Caco-2 (cell line): ENCODE measurements at regions not wholly inside any gene's neighbourhood (a gene's known extent, or its start where the extent isn't known, plus 50 kb on each side); places are given as distances from the start of the nearest gene placed in this dataset.

Experiments
- BruUV-seq: library from RNA; stranded (reverse); fragments of 400-500 nt; replicated peaks from 2 replicates; lab custom pipeline; 2021; lab: Mats Ljungman, UMichigan
- CTCF ChIA-PET: fragments of 300-600 bp; sonication (Branson Sonifier 250); formaldehyde crosslinking; loops from one replicate; lab custom pipeline; 2022; ENCODE audit warnings: antibody characterized with exemption; lab: Charles Lee
- POLR2A ChIA-PET: fragments of 300-600 bp; sonication (Branson Sonifier 250); formaldehyde crosslinking; loops from one replicate; lab custom pipeline; 2022; ENCODE audit warnings: antibody characterized with exemption; lab: Charles Lee
- DNase-seq, 2 experiments: peaks; one replicate each; pipeline versions ENCODE4 v3.0.0 to v3.0.0-alpha.2; 2020 to 2022
- H3K27me3 ChIP-seq: replicated peaks from 2 replicates; pipeline ENCODE4 v1.6.0; 2011; ENCODE audit warnings: low read length; ENCODE audit not compliant: control insufficient read depth, insufficient read depth
- H3K36me3 ChIP-seq: 2 replicates; pipeline ENCODE4 v1.5.1; 2011; ENCODE audit warnings: low read length; ENCODE audit not compliant: control insufficient read depth, insufficient read depth
- H3K4me1 ChIP-seq: fragments of 250-450 bp; sonication (Bioruptor Pico); 2 replicates; pipeline ENCODE4 v1.5.1; 2020; ENCODE audit warnings: mild to moderate bottlenecking
- H3K4me3 ChIP-seq: 2 replicates; pipeline ENCODE4 v1.5.1; 2011; ENCODE audit warnings: low read depth, mild to moderate bottlenecking, control low read depth, low read length
- H3K9me3 ChIP-seq: fragments of 250-450 bp; sonication (Bioruptor Pico); 2 replicates; pipeline ENCODE4 v1.5.1; 2020; ENCODE audit warnings: mild to moderate bottlenecking, moderate library complexity
- H3K27ac Mint-ChIP-seq: one replicate; pipeline ENCODE4 v1.8.0; 2022; ENCODE audit warnings: mixed read lengths; ENCODE audit not compliant: unreplicated experiment
- H3K27me3 Mint-ChIP-seq: one replicate; pipeline ENCODE4 v1.8.0; 2022; ENCODE audit warnings: mixed read lengths; ENCODE audit not compliant: insufficient read depth, unreplicated experiment
- H3K36me3 Mint-ChIP-seq: one replicate; pipeline ENCODE4 v1.8.0; 2022; ENCODE audit warnings: mild to moderate bottlenecking, mixed read lengths; ENCODE audit not compliant: insufficient read depth, unreplicated experiment
- H3K4me1 Mint-ChIP-seq: one replicate; pipeline ENCODE4 v1.8.0; 2022; ENCODE audit warnings: low read depth, mixed read lengths; ENCODE audit not compliant: unreplicated experiment
- H3K4me3 Mint-ChIP-seq: one replicate; pipeline ENCODE4 v1.8.0; 2022; ENCODE audit warnings: mild to moderate bottlenecking, moderate library complexity, mixed read lengths; ENCODE audit not compliant: unreplicated experiment
- H3K9me3 Mint-ChIP-seq: one replicate; pipeline ENCODE4 v1.8.0; 2022; ENCODE audit warnings: mixed read lengths; ENCODE audit not compliant: unreplicated experiment
- intact Hi-C: fragments of 100-400 bp; cut with micrococcal nuclease; formaldehyde crosslinking; loops from one replicate; pipeline ENCODE4 v1.10.0; 2022; ENCODE audit not compliant: unreplicated experiment
- TF ChIP-seq, protein P1 (sequence below), 2 experiments: fragments of 200-600 bp in 1 of 2; IDR thresholded peaks; 1 replicate in 1 of 2; 2 replicates in 1 of 2; pipeline versions ENCODE4 v1.5.1 to v1.8.0; 2011 to 2022; ENCODE audit warnings: antibody characterized with exemption in 1 of 2, control low read depth in 1 of 2, inconsistent platforms in 1 of 2, low read depth in 1 of 2, low read length in 1 of 2, mild to moderate bottlenecking in 1 of 2, moderate library complexity in 1 of 2; ENCODE audit not compliant: insufficient read depth in 1 of 2, severe bottlenecking in 1 of 2, unreplicated experiment in 1 of 2

- CTCF ChIA-PET, result no interaction called here
- no peaks in the 10 kb centered on the region for H3K9me3 Mint-ChIP-seq
These were observed 318.8 kb upstream of the NRIP1 start for GRCh38 chr21:15383588-15383987.

DNA sequence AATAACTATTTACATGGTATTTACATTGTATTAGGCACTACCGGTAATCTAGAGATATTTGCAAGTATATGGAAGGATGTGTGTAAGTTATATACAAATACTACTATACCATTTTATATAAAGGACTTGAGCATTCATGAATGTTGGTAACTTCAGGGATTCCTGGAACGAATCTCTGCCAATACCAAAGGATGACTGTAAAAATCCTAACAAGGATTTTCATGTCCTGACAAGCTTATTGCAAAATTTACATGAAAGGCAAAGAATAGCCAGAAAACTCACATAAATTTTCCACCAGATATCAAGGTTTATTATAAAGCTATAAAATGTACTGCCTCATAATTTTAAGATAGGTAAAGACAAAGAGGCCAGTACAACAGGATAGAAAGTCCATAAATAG lies 325.2 kb upstream of the NRIP1 start:
- no peak overlapping the region for H3K4me3 ChIP-seq
- POLR2A ChIA-PET, result no interaction called here
- DNase-seq, result no peak
- Mint-ChIP-seq H3K27ac (no peak overlapping the region), H3K9me3 (no peaks in the 10 kb centered on the region), H3K4me1 (no peaks in the 10 kb centered on the region), H3K27me3 (no peaks in the 10 kb centered on the region), H3K36me3 (no peaks in the 10 kb centered on the region), H3K4me3 (no peak overlapping the region)
- intact Hi-C loops, result no loop called here
- H3K36me3 ChIP-seq, result no peaks in the 10 kb centered on the region
- TF ChIP-seq, protein P1, sequence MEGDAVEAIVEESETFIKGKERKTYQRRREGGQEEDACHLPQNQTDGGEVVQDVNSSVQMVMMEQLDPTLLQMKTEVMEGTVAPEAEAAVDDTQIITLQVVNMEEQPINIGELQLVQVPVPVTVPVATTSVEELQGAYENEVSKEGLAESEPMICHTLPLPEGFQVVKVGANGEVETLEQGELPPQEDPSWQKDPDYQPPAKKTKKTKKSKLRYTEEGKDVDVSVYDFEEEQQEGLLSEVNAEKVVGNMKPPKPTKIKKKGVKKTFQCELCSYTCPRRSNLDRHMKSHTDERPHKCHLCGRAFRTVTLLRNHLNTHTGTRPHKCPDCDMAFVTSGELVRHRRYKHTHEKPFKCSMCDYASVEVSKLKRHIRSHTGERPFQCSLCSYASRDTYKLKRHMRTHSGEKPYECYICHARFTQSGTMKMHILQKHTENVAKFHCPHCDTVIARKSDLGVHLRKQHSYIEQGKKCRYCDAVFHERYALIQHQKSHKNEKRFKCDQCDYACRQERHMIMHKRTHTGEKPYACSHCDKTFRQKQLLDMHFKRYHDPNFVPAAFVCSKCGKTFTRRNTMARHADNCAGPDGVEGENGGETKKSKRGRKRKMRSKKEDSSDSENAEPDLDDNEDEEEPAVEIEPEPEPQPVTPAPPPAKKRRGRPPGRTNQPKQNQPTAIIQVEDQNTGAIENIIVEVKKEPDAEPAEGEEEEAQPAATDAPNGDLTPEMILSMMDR (IDR thresholded peaks at IDR 0.05; ENCODE audit: insufficient read depth in 1 of 2, low read depth in 1 of 2, low read length in 1 of 2, severe bottlenecking in 1 of 2, unreplicated experiment in 1 of 2), result no peak
- CTCF ChIA-PET, result no interaction called here
- H3K4me1 ChIP-seq, result no peaks in the 10 kb centered on the region
- no peaks in the 10 kb centered on the region for H3K9me3 ChIP-seq
- no TSS peak for BruUV-seq
- no peaks in the 10 kb centered on the region for H3K27me3 ChIP-seq

More at GRCh38 chr21:15383588-15383987, 318.8 kb upstream of the NRIP1 start:
- Mint-ChIP-seq H3K4me1 (no peaks in the 10 kb centered on the region), H3K4me3 (no peak overlapping the region), H3K27me3 (no peaks in the 10 kb centered on the region), H3K27ac (no peak overlapping the region), H3K36me3 (no peaks in the 10 kb centered on the region)
- Histone ChIP-seq H3K36me3 (no peaks in the 10 kb centered on the region), H3K4me1 (no peaks in the 10 kb centered on the region), H3K4me3 (no peak overlapping the region), H3K9me3 (no peaks in the 10 kb centered on the region), H3K27me3 (no peaks in the 10 kb centered on the region)
- intact Hi-C loops, result no loop called here
- no TSS peak for BruUV-seq
- TF ChIP-seq, protein P1 (IDR thresholded peaks at IDR 0.05; ENCODE audit: insufficient read depth in 1 of 2, low read depth in 1 of 2, low read length in 1 of 2, severe bottlenecking in 1 of 2, unreplicated experiment in 1 of 2), result no peak
- DNase-seq, result no peak
- POLR2A ChIA-PET, result no interaction called here

DNA sequence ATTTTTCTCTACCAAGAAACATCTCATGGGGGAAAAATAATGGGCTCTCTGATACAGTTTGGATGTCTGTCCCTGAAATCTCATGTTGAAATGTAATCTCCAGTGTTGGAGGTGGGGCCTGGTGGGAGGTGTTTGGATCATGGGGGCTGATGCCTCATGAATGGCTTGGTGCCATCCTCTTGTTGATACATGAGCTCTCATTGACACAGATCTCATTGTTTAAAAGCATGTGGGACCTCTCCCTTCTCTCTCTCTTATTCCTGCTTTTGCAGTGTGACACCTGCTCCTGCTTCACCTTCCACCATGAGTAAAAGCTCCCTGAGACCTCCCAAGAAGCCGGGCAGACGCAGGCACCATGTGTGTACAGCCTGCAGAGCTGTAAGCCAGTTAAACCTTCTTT lies 332.5 kb upstream of the NRIP1 start:
- Mint-ChIP-seq H3K27me3 (no peaks in the 10 kb centered on the region), H3K4me1 (no peaks in the 10 kb centered on the region), H3K36me3 (no peaks in the 10 kb centered on the region), H3K27ac (no peak overlapping the region), H3K4me3 (no peak overlapping the region), H3K9me3 (no peaks in the 10 kb centered on the region)
- Histone ChIP-seq H3K4me1 (peaks cover 9% of the 10 kb centered on the region), H3K27me3 (no peaks in the 10 kb centered on the region), H3K9me3 (no peaks in the 10 kb centered on the region), H3K4me3 (no peak overlapping the region), H3K36me3 (no peaks in the 10 kb centered on the region)
- ChIA-PET CTCF (no interaction called here), POLR2A (no interaction called here)
- DNase-seq, result no peak
- TF ChIP-seq, protein P1 (IDR thresholded peaks at IDR 0.05; ENCODE audit: insufficient read depth in 1 of 2, low read depth in 1 of 2, low read length in 1 of 2, severe bottlenecking in 1 of 2, unreplicated experiment in 1 of 2), result no peak
- intact Hi-C loops, result no loop called here
- no TSS peak for BruUV-seq
